Fibroblast of villous mesenchyme (primary cell): ENCODE measurements at regions not wholly inside any gene's neighbourhood (a gene's known extent, or its start where the extent isn't known, plus 50 kb on each side); places are given as distances from the start of the nearest gene placed in this dataset.

Experiments used
- DNase-seq: peaks from one replicate; pipeline ENCODE4 v3.0.0-alpha.2; 2010; ENCODE audit warnings: low read depth
- H3K4me3 ChIP-seq: 2 replicates; pipeline ENCODE4 v1.5.1; 2011; ENCODE audit warnings: low read depth, mild to moderate bottlenecking, low read length
- TF ChIP-seq, protein P1 (sequence below): IDR thresholded peaks from 2 replicates; pipeline ENCODE4 v1.5.1; 2012; ENCODE audit warnings: low read depth, mild to moderate bottlenecking, low read length; ENCODE audit not compliant: insufficient read depth

GRCh38 chr12:115183752-115184151 lies 499.8 kb upstream of the TBX3 start:
- no peak overlapping the region for H3K4me3 ChIP-seq
- DNase-seq: no peak
- TF ChIP-seq, protein P1, sequence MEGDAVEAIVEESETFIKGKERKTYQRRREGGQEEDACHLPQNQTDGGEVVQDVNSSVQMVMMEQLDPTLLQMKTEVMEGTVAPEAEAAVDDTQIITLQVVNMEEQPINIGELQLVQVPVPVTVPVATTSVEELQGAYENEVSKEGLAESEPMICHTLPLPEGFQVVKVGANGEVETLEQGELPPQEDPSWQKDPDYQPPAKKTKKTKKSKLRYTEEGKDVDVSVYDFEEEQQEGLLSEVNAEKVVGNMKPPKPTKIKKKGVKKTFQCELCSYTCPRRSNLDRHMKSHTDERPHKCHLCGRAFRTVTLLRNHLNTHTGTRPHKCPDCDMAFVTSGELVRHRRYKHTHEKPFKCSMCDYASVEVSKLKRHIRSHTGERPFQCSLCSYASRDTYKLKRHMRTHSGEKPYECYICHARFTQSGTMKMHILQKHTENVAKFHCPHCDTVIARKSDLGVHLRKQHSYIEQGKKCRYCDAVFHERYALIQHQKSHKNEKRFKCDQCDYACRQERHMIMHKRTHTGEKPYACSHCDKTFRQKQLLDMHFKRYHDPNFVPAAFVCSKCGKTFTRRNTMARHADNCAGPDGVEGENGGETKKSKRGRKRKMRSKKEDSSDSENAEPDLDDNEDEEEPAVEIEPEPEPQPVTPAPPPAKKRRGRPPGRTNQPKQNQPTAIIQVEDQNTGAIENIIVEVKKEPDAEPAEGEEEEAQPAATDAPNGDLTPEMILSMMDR: no peak

DNA sequence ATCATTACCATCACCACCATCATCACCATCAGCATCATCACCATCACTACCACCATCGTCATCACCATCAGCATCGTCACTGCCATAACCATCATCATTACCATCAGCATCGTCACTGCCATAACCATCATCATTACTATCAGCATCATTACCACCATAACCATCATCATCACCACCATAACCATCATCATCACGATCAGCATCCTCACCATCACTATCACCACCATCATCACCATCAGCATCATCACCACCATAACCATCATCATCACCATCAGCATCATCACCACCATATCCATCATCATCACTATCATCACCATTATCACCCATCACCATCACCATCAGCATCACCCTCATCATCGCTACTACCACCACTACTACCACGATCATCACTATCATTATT lies 493.9 kb upstream of the TBX3 start:
- TF ChIP-seq, protein P1: no peak
- no peak for DNase-seq
- no peak overlapping the region for H3K4me3 ChIP-seq

DNA sequence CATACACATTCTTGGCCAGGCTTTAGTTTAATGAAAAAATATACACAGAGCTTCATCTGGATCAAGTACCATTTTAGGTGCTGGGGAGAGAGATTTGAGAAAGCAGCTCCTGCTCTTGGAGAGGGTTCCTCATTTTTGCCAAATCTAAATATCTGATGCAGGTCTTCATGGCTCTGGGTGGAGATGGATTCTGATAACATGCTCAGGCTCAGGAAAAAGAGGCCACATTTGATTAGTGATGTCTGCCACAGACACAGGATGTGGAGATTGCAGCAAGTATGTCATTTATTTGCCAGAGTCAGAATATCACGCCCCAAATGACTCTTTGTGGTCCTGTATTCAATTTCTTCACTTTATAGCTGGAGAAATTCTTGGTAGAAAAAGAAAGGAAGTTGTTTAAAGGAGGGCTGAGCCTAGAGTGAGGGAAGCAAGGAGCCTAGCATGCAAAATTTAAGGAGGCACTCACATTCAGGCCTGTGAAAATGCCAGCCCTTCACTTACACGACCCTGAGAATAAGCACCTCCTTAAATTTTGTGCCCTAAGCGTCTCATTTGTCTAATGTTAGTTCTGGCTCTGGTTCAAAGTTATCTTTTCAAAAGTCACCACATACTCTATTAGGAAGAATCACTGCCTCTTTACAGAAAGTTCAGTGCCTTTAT lies 492.9 kb upstream of the TBX3 start:
- no peak overlapping the region for H3K4me3 ChIP-seq
- no peak for DNase-seq
- TF ChIP-seq, protein P1: no peak

- TF ChIP-seq, protein P1: no peak
- no peak overlapping the region for H3K4me3 ChIP-seq
- DNase-seq: no peak
Measured at GRCh38 chr12:115174920-115175319, 490.9 kb upstream of the TBX3 start.

DNA sequence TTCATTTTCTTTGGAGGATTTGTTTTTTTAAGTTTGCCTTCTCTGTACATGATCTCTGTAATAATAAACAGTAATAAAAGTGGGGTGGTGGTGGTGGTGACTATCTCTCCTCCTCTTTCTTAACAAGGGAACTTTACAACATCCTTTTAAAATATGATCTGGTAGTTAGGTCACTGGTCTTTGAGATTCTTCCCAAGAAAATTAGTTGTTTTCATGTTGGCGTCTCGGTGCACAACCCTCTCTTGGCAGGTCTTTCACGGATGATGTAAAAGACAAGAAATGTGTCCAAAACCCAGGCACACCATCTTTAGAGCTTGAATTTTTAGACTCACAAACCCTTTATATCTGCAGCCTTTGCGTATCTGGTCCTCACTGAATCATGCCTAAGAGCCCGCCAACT lies 488.5 kb upstream of the TBX3 start:
- no peak overlapping the region for H3K4me3 ChIP-seq
- peak; percentile 66 for DNase-seq
- TF ChIP-seq, protein P1: no peak

DNA sequence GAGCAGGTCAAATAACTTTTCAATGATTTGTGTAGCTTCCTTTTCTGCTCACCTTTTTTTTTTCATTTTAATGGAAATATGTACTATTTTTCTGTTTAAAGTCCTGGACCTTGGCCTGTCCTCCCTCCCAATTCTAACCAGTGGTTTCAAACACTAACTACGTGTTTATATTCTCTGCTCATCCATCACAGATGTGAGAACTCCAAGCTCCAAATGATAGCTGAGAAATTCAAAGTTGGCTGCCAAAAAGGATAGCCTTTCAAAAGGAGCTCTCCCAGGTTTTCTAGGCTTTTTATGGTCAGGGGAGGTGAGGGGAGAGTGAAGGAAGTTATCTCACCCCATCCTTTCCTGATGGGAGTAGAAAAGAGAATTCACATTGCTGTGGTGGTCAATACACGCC lies 486.0 kb upstream of the TBX3 start:
- H3K4me3 ChIP-seq: no peak overlapping the region
- no peak for DNase-seq
- TF ChIP-seq, protein P1: no peak
